Smooth muscle cell (in vitro differentiated cells): ENCODE measurements at regions not wholly inside any gene's neighbourhood (a gene's known extent, or its start where the extent isn't known, plus 50 kb on each side); places are given as distances from the start of the nearest gene placed in this dataset.

Experiments
- DNase-seq: peaks from one replicate; lab custom pipeline; 2025; ENCODE audit not compliant: unreplicated experiment; lab: John Stamatoyannopoulos, UW
- H2AFZ ChIP-seq: fragments of 200-600 bp; sonication (generic); 2 replicates; pipeline ENCODE4 v1.6.0; 2016; ENCODE audit warnings: antibody characterized with exemption, low read depth, mild to moderate bottlenecking
- H3F3A ChIP-seq: fragments of 200-600 bp; sonication (generic); 2 replicates; pipeline ENCODE4 v1.6.0; 2017; ENCODE audit warnings: antibody characterized with exemption, low read depth
- H3K27ac ChIP-seq: fragments of 200-600 bp; sonication (generic); 2 replicates; pipeline ENCODE4 v1.5.1; 2016; ENCODE audit warnings: low read depth, mild to moderate bottlenecking
- H3K27me3 ChIP-seq: fragments of 200-600 bp; sonication (generic); 2 replicates; pipeline ENCODE4 v1.6.1; 2016; ENCODE audit warnings: low read depth, mild to moderate bottlenecking
- H3K36me3 ChIP-seq: fragments of 200-600 bp; sonication (generic); 2 replicates; pipeline ENCODE4 v1.5.1; 2016; ENCODE audit warnings: low read depth
- H3K4me1 ChIP-seq: fragments of 200-600 bp; sonication (generic); 2 replicates; pipeline ENCODE4 v1.5.1; 2016; ENCODE audit warnings: low read depth
- H3K4me2 ChIP-seq: fragments of 200-600 bp; sonication (generic); 2 replicates; pipeline ENCODE4 v1.6.0; 2016; ENCODE audit warnings: mild to moderate bottlenecking
- H3K4me3 ChIP-seq: fragments of 200-600 bp; sonication (generic); 2 replicates; pipeline ENCODE4 v1.5.1; 2016; ENCODE audit warnings: mild to moderate bottlenecking
- H3K79me2 ChIP-seq: fragments of 200-600 bp; sonication (generic); 2 replicates; pipeline ENCODE4 v1.6.0; 2016; ENCODE audit warnings: low read depth, mild to moderate bottlenecking
- H3K9ac ChIP-seq: fragments of 200-600 bp; sonication (generic); 2 replicates; pipeline ENCODE4 v1.6.0; 2016; ENCODE audit warnings: low read depth
- H3K9me3 ChIP-seq: fragments of 200-600 bp; sonication (generic); replicated peaks from 2 replicates; pipeline ENCODE4 v1.5.1; 2016; ENCODE audit warnings: low read depth
- H4K20me1 ChIP-seq: fragments of 200-600 bp; sonication (generic); 2 replicates; pipeline ENCODE4 v1.6.0; 2016; ENCODE audit warnings: low read depth
- CTCF ChIP-seq: fragments of 200-600 bp; sonication (generic); IDR thresholded peaks from 2 replicates; pipeline ENCODE4 v1.5.1; 2017; ENCODE audit warnings: borderline replicate concordance, mild to moderate bottlenecking, antibody characterized with exemption; ENCODE audit not compliant: insufficient read depth, poor library complexity, severe bottlenecking
- WGBS: methylation state at CpG from one replicate; pipeline ENCODE4 v1.1.7; 2016; ENCODE audit warnings: low lambda C conversion rate; 5-methylcytosine and 5-hydroxymethylcytosine counted together

GRCh38 chr14:95455246-95455645 lies 61.2 kb downstream of the SYNE3 start:
- Histone ChIP-seq H4K20me1 (no peaks in the 10 kb centered on the region), H3K27ac (no peak overlapping the region), H3K4me1 (no peaks in the 10 kb centered on the region), H3K4me3 (no peak overlapping the region), H3K4me2 (no peak overlapping the region), H3K27me3 (no peaks in the 10 kb centered on the region), H3K79me2 (no peaks in the 10 kb centered on the region), H3F3A (no peaks in the 10 kb centered on the region), H3K9ac (no peak overlapping the region), H3K9me3 (no peaks in the 10 kb centered on the region), H2AFZ (no peak overlapping the region), H3K36me3 (no peaks in the 10 kb centered on the region)
- TF ChIP-seq CTCF = no peak
- 96% methylated on average over 17 of the region's 17 CpGs for WGBS
- no peak for DNase-seq

- H3K9ac ChIP-seq = no peak overlapping the region
- no peaks in the 10 kb centered on the region for H3K79me2 ChIP-seq
- H3K4me1 ChIP-seq = no peaks in the 10 kb centered on the region
- H3K27me3 ChIP-seq = no peaks in the 10 kb centered on the region
- no peaks in the 10 kb centered on the region for H3K36me3 ChIP-seq
- no peaks in the 10 kb centered on the region for H4K20me1 ChIP-seq
- no peak overlapping the region for H3K4me2 ChIP-seq
- no peak for TF ChIP-seq CTCF
- H3K4me3 ChIP-seq = no peak overlapping the region
- 92% methylated on average over 1 of the region's 1 CpG for WGBS
- H3K9me3 ChIP-seq = no peaks in the 10 kb centered on the region
- H2AFZ ChIP-seq = no peak overlapping the region
- H3F3A ChIP-seq = no peaks in the 10 kb centered on the region
- DNase-seq = no peak
- H3K27ac ChIP-seq = no peak overlapping the region
Observed at GRCh38 chr14:95453713-95453980, 62.8 kb downstream of the SYNE3 start.

GRCh38 chr14:95452893-95453712 lies 63.3 kb downstream of the SYNE3 start:
- Histone ChIP-seq H4K20me1 (no peaks in the 10 kb centered on the region), H3K27me3 (no peaks in the 10 kb centered on the region), H3K9ac (no peak overlapping the region), H3K79me2 (no peaks in the 10 kb centered on the region), H3F3A (no peaks in the 10 kb centered on the region), H3K4me3 (no peak overlapping the region), H3K9me3 (no peaks in the 10 kb centered on the region), H2AFZ (no peak overlapping the region), H3K4me2 (no peak overlapping the region), H3K36me3 (no peaks in the 10 kb centered on the region), H3K4me1 (no peaks in the 10 kb centered on the region), H3K27ac (no peak overlapping the region)
- DNase-seq = no peak
- TF ChIP-seq CTCF = no peak
- WGBS = 82% methylated on average over 10 of the region's 10 CpGs
